Nephron progenitor cell (in vitro differentiated cells): ENCODE measurements at regions not wholly inside any gene's neighbourhood (a gene's known extent, or its start where the extent isn't known, plus 50 kb on each side); places are given as distances from the start of the nearest gene placed in this dataset.

Source experiments
- DNase-seq: peaks from one replicate; pipeline ENCODE4 v3.0.0; 2021
- H3K27ac Mint-ChIP-seq: 2 replicates; pipeline ENCODE4 v1.8.0; 2021; ENCODE audit warnings: mild to moderate bottlenecking, moderate library complexity, mixed read lengths
- H3K27me3 Mint-ChIP-seq: 2 replicates; pipeline ENCODE4 v1.8.0; 2021; ENCODE audit warnings: mild to moderate bottlenecking, low read depth, mixed read lengths; ENCODE audit not compliant: poor library complexity
- H3K36me3 Mint-ChIP-seq: 2 replicates; pipeline ENCODE4 v1.8.0; 2021; ENCODE audit warnings: low read depth, mixed read lengths
- H3K4me1 Mint-ChIP-seq: 2 replicates; pipeline ENCODE4 v1.8.0; 2021; ENCODE audit warnings: mixed read lengths
- H3K4me3 Mint-ChIP-seq: 2 replicates; pipeline ENCODE4 v1.8.0; 2021; ENCODE audit warnings: mild to moderate bottlenecking, moderate library complexity, mixed read lengths
- H3K9me3 Mint-ChIP-seq: 2 replicates; pipeline ENCODE4 v1.8.0; 2021; ENCODE audit warnings: mild to moderate bottlenecking, moderate library complexity, mixed read lengths
- CTCF ChIP-seq: fragments of 200-600 bp; sonication (generic); IDR thresholded peaks from 2 replicates; pipeline ENCODE4 v1.5.0; 2021; ENCODE audit warnings: antibody characterized with exemption

DNA sequence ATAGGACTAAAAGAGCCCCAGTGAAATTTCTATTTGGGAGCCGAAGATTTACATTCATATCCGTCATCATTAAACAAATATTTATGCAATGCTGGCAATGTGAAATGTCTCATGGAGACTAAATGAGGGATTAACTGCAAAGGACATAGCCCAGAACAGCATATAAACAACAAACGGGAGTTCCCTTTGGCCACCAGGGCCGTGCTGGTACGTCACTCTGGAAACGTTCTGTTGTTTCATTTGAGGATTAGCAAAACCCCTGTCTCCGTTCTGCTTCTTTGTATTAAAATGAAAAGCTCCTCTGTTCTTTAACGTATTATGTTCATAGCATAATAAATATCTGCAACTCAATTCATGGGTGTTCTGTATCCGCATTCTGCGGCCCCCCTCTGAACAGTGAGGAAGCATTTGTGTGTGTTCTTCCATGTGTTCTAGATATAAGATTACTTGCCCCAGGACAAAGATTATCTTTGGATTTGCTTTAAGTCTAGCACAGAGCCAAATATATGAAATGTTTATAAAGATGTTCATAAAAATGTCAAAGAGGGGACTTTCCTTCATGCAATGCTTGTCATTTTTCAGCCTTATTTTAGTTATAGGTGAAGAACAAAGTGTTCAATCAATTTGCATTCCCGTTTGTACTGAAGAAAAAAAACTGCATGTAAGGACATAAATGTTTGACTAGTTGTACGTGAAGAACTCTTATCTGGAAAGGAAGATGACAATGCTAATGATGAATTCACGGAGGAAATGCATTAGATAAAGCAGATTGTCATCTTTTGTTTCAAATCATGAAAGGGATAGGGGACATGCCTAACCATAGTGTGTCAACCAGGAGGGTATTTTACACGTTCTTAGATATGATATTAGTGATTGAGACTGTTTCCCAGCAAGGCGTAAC is 90.0 kb upstream of the TNFAIP3 start:
- H3K4me3 Mint-ChIP-seq: no peak overlapping the region
- peaks cover 16% of the 10 kb centered on the region for H3K27me3 Mint-ChIP-seq
- no peaks in the 10 kb centered on the region for H3K36me3 Mint-ChIP-seq
- no peak overlapping the region for H3K27ac Mint-ChIP-seq
- no peak for TF ChIP-seq CTCF
- H3K4me1 Mint-ChIP-seq: peaks cover 17% of the 10 kb centered on the region
- H3K9me3 Mint-ChIP-seq: no peaks in the 10 kb centered on the region
- no peak for DNase-seq

DNA sequence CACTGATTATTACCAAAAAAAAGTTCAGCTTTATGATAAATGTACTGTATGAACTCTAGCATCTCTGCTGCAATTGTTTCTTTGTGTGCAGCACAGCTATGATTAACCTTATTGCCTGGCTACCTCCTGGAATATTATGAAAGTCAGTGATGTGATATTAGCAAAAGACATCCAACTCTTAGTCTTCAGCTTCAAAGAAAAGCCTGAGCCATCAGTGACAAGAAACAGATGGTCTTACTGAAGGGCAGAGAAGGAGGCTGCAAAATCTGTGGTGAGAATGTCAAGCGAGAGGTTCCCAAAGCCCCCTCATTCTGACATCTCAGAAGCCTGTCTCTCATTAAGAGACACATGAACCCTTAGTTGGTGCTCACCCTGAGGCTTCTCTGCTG is 89.4 kb upstream of the TNFAIP3 start:
- H3K4me1 Mint-ChIP-seq: peaks cover 23% of the 10 kb centered on the region
- no peak overlapping the region for H3K4me3 Mint-ChIP-seq
- TF ChIP-seq CTCF: no peak

DNA sequence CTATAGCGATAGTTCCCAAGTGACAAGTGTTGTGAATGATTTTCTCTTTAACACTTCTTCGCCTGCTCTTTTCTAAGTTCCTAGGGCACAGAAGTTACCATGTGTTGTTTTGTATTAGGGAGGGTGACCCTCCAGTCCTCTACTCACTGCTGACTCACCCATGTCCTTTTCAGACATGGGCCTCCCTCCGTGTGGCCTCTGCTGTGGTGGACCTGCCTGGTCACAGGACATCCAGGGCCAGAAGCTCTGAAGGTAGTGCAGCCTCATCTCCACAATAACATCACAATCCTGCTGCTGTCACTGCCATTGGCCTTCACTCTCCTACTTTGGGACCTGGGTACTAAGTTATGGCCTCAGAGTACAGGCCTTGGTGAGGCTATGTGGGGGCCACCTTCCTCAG is 87.1 kb upstream of the TNFAIP3 start:
- H3K9me3 Mint-ChIP-seq: no peaks in the 10 kb centered on the region
- H3K27me3 Mint-ChIP-seq: peaks cover 9% of the 10 kb centered on the region
- TF ChIP-seq CTCF: no peak
- no peak overlapping the region for H3K4me3 Mint-ChIP-seq
- H3K27ac Mint-ChIP-seq: no peak overlapping the region
- H3K4me1 Mint-ChIP-seq: peaks cover 28% of the 10 kb centered on the region
- no peak for DNase-seq
- H3K36me3 Mint-ChIP-seq: no peaks in the 10 kb centered on the region

More for the DNA sequence above, 89.4 kb upstream of the TNFAIP3 start:
- H3K9me3 Mint-ChIP-seq: no peaks in the 10 kb centered on the region
- peaks cover 16% of the 10 kb centered on the region for H3K27me3 Mint-ChIP-seq
- no peak for DNase-seq
- H3K36me3 Mint-ChIP-seq: no peaks in the 10 kb centered on the region
- no peak overlapping the region for H3K27ac Mint-ChIP-seq

GRCh38 chr6:137780447-137781034 is 86.5 kb upstream of the TNFAIP3 start:
- Mint-ChIP-seq H3K9me3 (no peaks in the 10 kb centered on the region), H3K4me3 (no peak overlapping the region), H3K27ac (peak overlapping the region; percentile 62), H3K36me3 (no peaks in the 10 kb centered on the region), H3K27me3 (peaks cover 7% of the 10 kb centered on the region), H3K4me1 (peaks cover 28% of the 10 kb centered on the region)
- no peak for TF ChIP-seq CTCF
- no peak for DNase-seq

DNA sequence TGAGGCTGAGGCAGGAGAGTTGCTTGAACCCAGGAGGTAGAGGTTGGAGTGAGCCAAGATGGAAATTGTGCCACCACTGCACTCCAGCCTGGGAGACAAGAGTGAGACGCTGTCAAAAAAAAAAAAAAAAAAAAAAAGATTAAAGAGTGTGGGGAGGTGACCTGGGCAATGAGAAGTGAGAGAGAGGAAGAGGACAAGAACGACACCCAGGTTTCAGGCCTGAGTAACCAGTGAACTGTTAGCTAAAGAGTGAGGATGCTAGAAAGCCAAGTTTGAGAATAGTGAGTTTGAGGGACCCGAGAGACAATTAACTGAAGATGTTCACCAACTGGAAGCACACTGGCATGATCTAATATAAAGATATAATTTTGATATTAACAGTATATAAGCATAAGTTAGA is 85.4 kb upstream of the TNFAIP3 start:
- no peak overlapping the region for H3K27ac Mint-ChIP-seq
- H3K9me3 Mint-ChIP-seq: no peaks in the 10 kb centered on the region
- TF ChIP-seq CTCF: no peak
- peaks cover 7% of the 10 kb centered on the region for H3K27me3 Mint-ChIP-seq
- no peaks in the 10 kb centered on the region for H3K36me3 Mint-ChIP-seq
- no peak for DNase-seq
- H3K4me3 Mint-ChIP-seq: no peak overlapping the region
- H3K4me1 Mint-ChIP-seq: peaks cover 28% of the 10 kb centered on the region
